ENCODE measurements at regions not wholly inside any gene's neighbourhood (a gene's known extent, or its start where the extent isn't known, plus 50 kb on each side); places are given as distances from the start of the nearest gene placed in this dataset.

GRCh38 chr2:120860579-120860922 lies 124.9 kb downstream of the GLI2 start:
- Mint-ChIP-seq H3K27me3 (no peaks in the 10 kb centered on the region), H3K27ac (no peak overlapping the region), H3K36me3 (ENCODE audit: low read depth) (no peaks in the 10 kb centered on the region), H3K9me3 (no peaks in the 10 kb centered on the region), H3K4me1 (no peaks in the 10 kb centered on the region), H3K4me3 (no peak overlapping the region)
- POLR2A ChIA-PET = no interaction called here
- TF ChIP-seq CTCF (IDR thresholded peaks at IDR 0.05) = no peak
- intact Hi-C loops (cut with micrococcal nuclease) = no loop called here
- no peak for DNase-seq
- CTCF ChIA-PET = no interaction called here
- ATAC-seq (ENCODE audit: low read depth) = no peak

DNA sequence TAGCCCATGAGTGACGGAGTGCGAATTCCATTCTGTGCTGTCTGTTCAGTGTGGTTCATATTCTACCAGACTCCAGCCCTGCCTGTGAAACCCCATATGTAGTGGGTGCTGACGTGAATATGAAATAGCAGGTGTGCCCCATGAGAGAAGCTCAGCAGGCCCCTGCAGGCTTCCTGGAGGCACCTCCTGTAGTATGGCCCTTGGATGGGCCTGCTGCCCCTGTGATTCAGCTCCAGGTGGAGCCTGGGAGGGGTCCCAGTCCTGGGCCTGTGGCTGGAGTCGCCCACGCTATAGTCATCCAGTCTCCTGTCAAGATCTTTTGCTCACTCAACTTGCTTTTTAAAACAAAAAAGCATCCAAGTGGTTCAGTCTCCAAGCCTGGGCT lies 125.5 kb downstream of the GLI2 start:
- no peaks in the 10 kb centered on the region for H3K36me3 Mint-ChIP-seq (ENCODE audit: low read depth)
- POLR2A ChIA-PET = no interaction called here
- intact Hi-C loops (cut with micrococcal nuclease) = no loop called here

DNA sequence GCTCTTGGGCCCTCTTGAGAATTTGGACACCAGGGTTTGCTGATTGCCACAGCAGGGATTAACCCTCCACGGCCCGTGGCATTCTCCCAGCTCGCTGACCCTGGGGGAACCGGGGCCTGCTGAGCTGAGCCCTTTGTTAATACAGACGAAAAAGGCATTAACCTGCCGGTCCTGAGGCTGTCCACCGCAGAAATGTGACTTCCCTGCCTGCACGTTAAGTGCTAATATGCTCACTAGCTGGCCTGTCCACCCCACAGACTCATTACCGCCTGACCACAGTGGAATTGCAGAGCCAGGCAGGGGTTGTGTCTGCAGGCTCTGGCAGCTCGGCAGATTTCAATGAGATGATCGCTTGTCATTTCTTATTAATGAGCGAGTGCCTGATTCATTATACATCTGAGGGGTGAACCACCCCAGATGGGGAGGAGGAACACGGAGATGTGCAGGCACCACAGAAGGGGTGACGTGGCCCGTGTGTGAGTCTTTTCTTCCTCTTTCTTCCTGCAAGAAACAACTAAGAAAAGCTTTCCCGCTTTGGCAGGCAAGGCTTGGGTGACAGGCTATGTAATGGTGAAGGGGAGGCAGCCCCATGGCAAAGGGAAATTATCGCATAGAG lies 126.0 kb downstream of the GLI2 start:
- ChIA-PET POLR2A (no interaction called here), CTCF (no interaction called here)
- no peak for DNase-seq
- H3K9me3 Mint-ChIP-seq = no peaks in the 10 kb centered on the region
- no peaks in the 10 kb centered on the region for H3K4me1 Mint-ChIP-seq
- intact Hi-C loops (cut with micrococcal nuclease) = no loop called here
- peaks cover 7% of the 10 kb centered on the region for H3K27me3 Mint-ChIP-seq
- no peaks in the 10 kb centered on the region for H3K36me3 Mint-ChIP-seq (ENCODE audit: low read depth)
- H3K4me3 Mint-ChIP-seq = no peak overlapping the region
- ATAC-seq (ENCODE audit: low read depth) = no peak
- no peak for TF ChIP-seq CTCF (IDR thresholded peaks at IDR 0.05)
- no peak overlapping the region for H3K27ac Mint-ChIP-seq

More for the DNA sequence above, 125.5 kb downstream of the GLI2 start:
- ATAC-seq (ENCODE audit: low read depth) (no peak), DNase-seq (no peak)
- Mint-ChIP-seq H3K4me3 (no peak overlapping the region), H3K9me3 (no peaks in the 10 kb centered on the region), H3K27me3 (peaks cover 3% of the 10 kb centered on the region), H3K27ac (no peak overlapping the region), H3K4me1 (no peaks in the 10 kb centered on the region)
- no peak for TF ChIP-seq CTCF (IDR thresholded peaks at IDR 0.05)
- CTCF ChIA-PET = no interaction called here

DNA sequence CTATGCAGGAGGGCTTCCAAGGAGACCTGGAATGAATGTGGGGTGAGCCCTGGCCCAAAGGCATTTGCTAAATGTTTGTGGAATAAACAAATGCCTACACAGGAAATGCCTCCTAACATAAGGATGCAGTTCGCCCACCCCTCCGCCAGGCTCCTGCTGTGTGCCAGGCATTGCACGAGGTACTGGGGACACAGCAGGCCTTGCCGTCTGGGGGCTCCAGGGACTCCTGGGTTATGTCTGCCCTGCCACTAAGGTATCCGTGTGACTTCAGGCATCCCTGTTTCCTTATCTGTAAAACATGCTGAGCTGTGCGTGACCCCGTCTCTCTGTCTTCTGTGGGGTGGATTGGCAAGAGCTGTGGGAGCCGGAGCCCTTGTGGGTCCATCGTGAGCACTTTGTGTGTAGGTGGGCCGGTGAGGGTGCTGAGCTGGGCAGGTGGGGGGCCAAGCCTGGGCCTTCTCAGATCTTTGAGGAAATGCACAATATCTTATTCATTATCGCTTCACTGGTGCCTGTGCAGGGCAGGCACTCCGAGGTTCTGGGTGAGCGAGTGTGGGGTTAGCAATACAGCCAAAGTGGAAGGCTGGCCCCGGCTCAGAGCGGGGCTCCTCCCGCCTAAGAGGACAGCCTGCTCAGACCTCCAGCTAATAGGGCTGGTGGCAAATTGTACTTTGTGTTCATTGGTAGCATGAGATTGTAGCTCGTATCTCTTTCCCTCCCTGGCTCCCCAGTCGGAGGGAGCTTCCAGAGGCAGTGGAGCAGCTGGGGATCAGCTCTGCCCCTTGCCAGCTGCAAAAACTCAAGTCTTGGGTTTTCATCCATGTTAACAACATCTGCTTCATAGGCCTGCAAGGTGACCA lies 126.8 kb downstream of the GLI2 start:
- POLR2A ChIA-PET = no interaction called here
- DNase-seq (no peak), ATAC-seq (ENCODE audit: low read depth) (no peak)
- H3K9me3 Mint-ChIP-seq = no peaks in the 10 kb centered on the region
- H3K4me3 Mint-ChIP-seq = no peak overlapping the region
- no peak for TF ChIP-seq CTCF (IDR thresholded peaks at IDR 0.05)
- H3K27ac Mint-ChIP-seq = no peak overlapping the region
- peaks cover 12% of the 10 kb centered on the region for H3K27me3 Mint-ChIP-seq
- intact Hi-C loops (cut with micrococcal nuclease) = no loop called here
- CTCF ChIA-PET = no interaction called here
- no peaks in the 10 kb centered on the region for H3K36me3 Mint-ChIP-seq (ENCODE audit: low read depth)
- no peaks in the 10 kb centered on the region for H3K4me1 Mint-ChIP-seq

DNA sequence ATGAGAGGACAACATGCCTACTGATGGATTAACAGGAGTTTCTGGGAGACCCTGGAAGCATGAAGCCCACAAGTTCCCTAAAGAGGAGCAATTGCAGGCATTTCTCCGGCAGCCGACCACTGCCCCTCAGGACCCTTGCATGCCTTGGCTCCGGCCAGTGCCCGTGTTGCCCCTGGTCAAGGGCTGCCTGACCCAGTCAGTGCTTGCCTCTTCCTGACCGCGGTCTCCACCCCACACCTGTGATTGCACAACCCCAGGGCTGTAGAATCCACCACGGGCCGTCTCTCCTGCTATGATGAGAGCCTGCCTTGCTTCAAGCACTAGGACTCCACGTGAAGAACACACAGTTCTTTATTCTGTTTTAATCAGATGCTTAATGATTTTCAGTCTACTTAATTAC lies 127.5 kb downstream of the GLI2 start:
- ATAC-seq (ENCODE audit: low read depth) = no peak
- Mint-ChIP-seq H3K4me3 (no peak overlapping the region), H3K9me3 (no peaks in the 10 kb centered on the region), H3K27ac (no peak overlapping the region), H3K27me3 (peaks cover 18% of the 10 kb centered on the region), H3K36me3 (ENCODE audit: low read depth) (no peaks in the 10 kb centered on the region), H3K4me1 (no peaks in the 10 kb centered on the region)
- no peak for DNase-seq
- no peak for TF ChIP-seq CTCF (IDR thresholded peaks at IDR 0.05)
- CTCF ChIA-PET = no interaction called here
- POLR2A ChIA-PET = no interaction called here
- intact Hi-C loops (cut with micrococcal nuclease) = no loop called here
